Peyer's patch (tissue), 4 donors: ENCODE measurements at regions not wholly inside any gene's neighbourhood (a gene's known extent, or its start where the extent isn't known, plus 50 kb on each side); places are given as distances from the start of the nearest gene placed in this dataset.
"Not testable (repeated sequence)": the region's sequence is repeated elsewhere in the genome, so short reads cannot be mapped to it uniquely, and the experiment has no call there.

ENCODE experiments used
- POLR2A ChIP-seq, 2 donors: fragments of 450-650 bp; IDR thresholded peaks; one replicate each; pipeline ENCODE4 v1.5.1; 2017; ENCODE audit warnings: antibody characterized with exemption in 2 of 2, mild to moderate bottlenecking in 2 of 2, moderate library complexity in 2 of 2
- TF ChIP-seq, protein P1 (sequence below), 6 experiments: fragments of 450-650 bp in 4 of 6; fragments of 200-600 bp in 2 of 6; sonication (generic) in 1 of 6; IDR thresholded peaks; one replicate each; pipeline ENCODE4 v1.5.1; 2017 to 2019; ENCODE audit warnings: antibody characterized with exemption in 6 of 6, mild to moderate bottlenecking in 3 of 6, moderate library complexity in 1 of 6

DNA sequence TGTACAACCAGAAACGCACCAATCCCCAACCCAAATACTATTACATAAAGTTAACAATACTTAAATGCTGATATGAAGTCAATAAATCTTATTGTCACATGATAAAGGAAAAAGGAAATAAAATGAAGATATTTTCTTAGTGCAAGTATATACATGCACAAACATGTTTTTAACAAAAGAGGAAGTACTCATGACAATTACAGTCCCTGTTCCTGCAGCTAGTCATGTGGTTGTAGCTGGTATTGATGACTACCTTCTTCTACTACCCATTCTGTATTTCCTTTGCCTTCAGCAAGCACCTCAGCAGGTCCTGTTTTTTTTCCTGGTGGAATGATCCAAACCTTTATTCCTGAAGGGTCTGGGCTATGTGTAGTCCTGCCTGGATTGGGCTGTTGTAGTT lies 50.4 kb upstream of the DIPK2A start:
- not testable (repeated sequence) for TF ChIP-seq POLR2A (IDR thresholded peaks at IDR 0.05)
- TF ChIP-seq, protein P1, sequence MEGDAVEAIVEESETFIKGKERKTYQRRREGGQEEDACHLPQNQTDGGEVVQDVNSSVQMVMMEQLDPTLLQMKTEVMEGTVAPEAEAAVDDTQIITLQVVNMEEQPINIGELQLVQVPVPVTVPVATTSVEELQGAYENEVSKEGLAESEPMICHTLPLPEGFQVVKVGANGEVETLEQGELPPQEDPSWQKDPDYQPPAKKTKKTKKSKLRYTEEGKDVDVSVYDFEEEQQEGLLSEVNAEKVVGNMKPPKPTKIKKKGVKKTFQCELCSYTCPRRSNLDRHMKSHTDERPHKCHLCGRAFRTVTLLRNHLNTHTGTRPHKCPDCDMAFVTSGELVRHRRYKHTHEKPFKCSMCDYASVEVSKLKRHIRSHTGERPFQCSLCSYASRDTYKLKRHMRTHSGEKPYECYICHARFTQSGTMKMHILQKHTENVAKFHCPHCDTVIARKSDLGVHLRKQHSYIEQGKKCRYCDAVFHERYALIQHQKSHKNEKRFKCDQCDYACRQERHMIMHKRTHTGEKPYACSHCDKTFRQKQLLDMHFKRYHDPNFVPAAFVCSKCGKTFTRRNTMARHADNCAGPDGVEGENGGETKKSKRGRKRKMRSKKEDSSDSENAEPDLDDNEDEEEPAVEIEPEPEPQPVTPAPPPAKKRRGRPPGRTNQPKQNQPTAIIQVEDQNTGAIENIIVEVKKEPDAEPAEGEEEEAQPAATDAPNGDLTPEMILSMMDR (IDR thresholded peaks at IDR 0.05): not testable (repeated sequence)
